PC-9 (cell line): ENCODE measurements at regions not wholly inside any gene's neighbourhood (a gene's known extent, or its start where the extent isn't known, plus 50 kb on each side); places are given as distances from the start of the nearest gene placed in this dataset.

Experiments
- BruUV-seq: library from RNA; stranded (reverse); fragments of 400-500 nt; replicated peaks from 2 replicates; lab custom pipeline; 2021; lab: Mats Ljungman, UMichigan
- CTCF ChIA-PET: fragments of 300-600 bp; sonication (Branson Sonifier 250); formaldehyde crosslinking; loops from one replicate; lab custom pipeline; 2022; ENCODE audit warnings: antibody characterized with exemption; lab: Charles Lee
- POLR2A ChIA-PET: fragments of 300-600 bp; sonication (Branson Sonifier 250); formaldehyde crosslinking; loops from one replicate; lab custom pipeline; 2022; ENCODE audit warnings: antibody characterized with exemption; ENCODE audit not compliant: unreplicated experiment; lab: Charles Lee
- DNase-seq, 2 experiments: peaks; one replicate each; pipeline versions ENCODE4 v3.0.0 to v3.0.0-alpha.2; 2015 to 2022; ENCODE audit warnings: mixed read lengths in 1 of 2
- H2AFZ ChIP-seq: fragments of 200-600 bp; sonication (generic); 2 replicates; pipeline ENCODE4 v1.8.1; 2017; ENCODE audit warnings: antibody characterized with exemption
- H3F3A ChIP-seq: fragments of 200-600 bp; sonication (generic); 2 replicates; pipeline ENCODE4 v1.8.1; 2017; ENCODE audit warnings: antibody characterized with exemption, mild to moderate bottlenecking, low read depth; ENCODE audit not compliant: insufficient read depth
- H3K27ac ChIP-seq: fragments of 200-600 bp; sonication (generic); 2 replicates; pipeline ENCODE4 v1.6.1; 2016; ENCODE audit warnings: mixed run types
- H3K27me3 ChIP-seq: fragments of 200-600 bp; sonication (generic); 2 replicates; pipeline ENCODE4 v1.6.1; 2016; ENCODE audit warnings: low read depth, mixed run types; ENCODE audit not compliant: insufficient read depth
- H3K36me3 ChIP-seq: fragments of 200-600 bp; sonication (generic); 2 replicates; pipeline ENCODE4 v1.6.1; 2016; ENCODE audit warnings: low read depth, mixed run types
- H3K4me1 ChIP-seq: fragments of 200-600 bp; sonication (generic); replicated peaks from 2 replicates; pipeline ENCODE4 v1.6.1; 2016; ENCODE audit warnings: mixed run types; ENCODE audit not compliant: insufficient read depth
- H3K4me2 ChIP-seq: fragments of 200-600 bp; sonication (generic); 2 replicates; pipeline ENCODE4 v1.6.1; 2017; ENCODE audit warnings: mixed run types
- H3K4me3 ChIP-seq: fragments of 200-600 bp; sonication (generic); 2 replicates; pipeline ENCODE4 v1.6.1; 2016; ENCODE audit warnings: mixed run types
- H3K79me2 ChIP-seq: fragments of 200-600 bp; sonication (generic); 2 replicates; pipeline ENCODE4 v1.6.1; 2017; ENCODE audit warnings: low read depth, mixed run types
- H3K9me2 ChIP-seq: fragments of 200-600 bp; sonication (generic); 2 replicates; pipeline ENCODE4 v1.8.1; 2017; ENCODE audit warnings: mild to moderate bottlenecking; ENCODE audit not compliant: insufficient read depth
- H3K9me3 ChIP-seq: fragments of 200-600 bp; sonication (generic); 2 replicates; pipeline ENCODE4 v1.8.1; 2016; ENCODE audit warnings: low read depth; ENCODE audit not compliant: insufficient read depth
- H4K20me1 ChIP-seq: fragments of 200-600 bp; sonication (generic); 2 replicates; pipeline ENCODE4 v1.8.1; 2017; ENCODE audit not compliant: insufficient read depth
- EZH2 ChIP-seq: fragments of 200-600 bp; sonication (generic); IDR thresholded peaks from 2 replicates; pipeline ENCODE4 v1.8.0; 2017; ENCODE audit warnings: antibody characterized with exemption, low read depth
- intact Hi-C: fragments of 100-400 bp; cut with micrococcal nuclease; formaldehyde crosslinking; loops from one replicate; pipeline ENCODE4 v1.10.0; 2022; ENCODE audit not compliant: unreplicated experiment
- TF ChIP-seq, protein P1 (sequence below): fragments of 200-600 bp; sonication (generic); conservative IDR thresholded peaks from 2 replicates; pipeline ENCODE4 v1.6.1; 2017; ENCODE audit warnings: mixed run types, antibody characterized with exemption, mild to moderate bottlenecking, moderate library complexity

DNA sequence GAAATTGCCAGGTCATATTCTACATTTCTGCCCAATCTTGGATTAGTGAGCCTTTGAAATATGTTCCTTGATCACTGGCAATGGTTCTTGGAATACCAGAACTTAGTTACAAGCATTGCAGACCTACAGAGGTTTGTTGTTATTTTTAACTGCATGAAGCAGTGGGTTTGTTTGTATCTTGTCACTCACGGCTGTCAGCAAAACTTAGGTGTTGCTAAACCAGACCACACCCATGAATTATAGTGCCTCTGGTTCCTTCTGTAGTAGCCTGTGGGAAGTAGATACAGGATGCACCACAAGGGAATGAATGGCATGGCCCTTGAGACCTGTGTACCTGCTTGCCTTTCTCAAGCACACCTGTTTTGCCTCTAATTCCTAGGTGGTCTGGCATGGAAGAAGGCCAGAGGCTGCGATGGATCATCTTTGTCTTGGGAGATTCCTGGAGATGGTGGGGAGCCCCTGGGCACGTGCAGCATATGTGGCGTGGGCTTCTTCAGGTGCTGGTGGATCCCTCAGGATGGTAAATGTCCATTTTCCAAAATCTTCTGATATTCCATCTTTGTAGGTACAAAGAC is 138.8 kb downstream of the SNRPN start:
- H3K4me1 ChIP-seq = no peaks in the 10 kb centered on the region
- POLR2A ChIA-PET = no interaction called here
- no peak overlapping the region for H2AFZ ChIP-seq
- H3K9me3 ChIP-seq = no peaks in the 10 kb centered on the region
- BruUV-seq = no TSS peak
- no peak for DNase-seq
- no peaks in the 10 kb centered on the region for H3K9me2 ChIP-seq
- CTCF ChIA-PET = no interaction called here
- H3K79me2 ChIP-seq = no peaks in the 10 kb centered on the region
- no peaks in the 10 kb centered on the region for H4K20me1 ChIP-seq
- H3K4me3 ChIP-seq = no peak overlapping the region
- no peak overlapping the region for H3K4me2 ChIP-seq
- no peaks in the 10 kb centered on the region for H3K27me3 ChIP-seq
- no peak overlapping the region for H3K27ac ChIP-seq
- no peaks in the 10 kb centered on the region for H3K36me3 ChIP-seq
- TF ChIP-seq, protein P1, sequence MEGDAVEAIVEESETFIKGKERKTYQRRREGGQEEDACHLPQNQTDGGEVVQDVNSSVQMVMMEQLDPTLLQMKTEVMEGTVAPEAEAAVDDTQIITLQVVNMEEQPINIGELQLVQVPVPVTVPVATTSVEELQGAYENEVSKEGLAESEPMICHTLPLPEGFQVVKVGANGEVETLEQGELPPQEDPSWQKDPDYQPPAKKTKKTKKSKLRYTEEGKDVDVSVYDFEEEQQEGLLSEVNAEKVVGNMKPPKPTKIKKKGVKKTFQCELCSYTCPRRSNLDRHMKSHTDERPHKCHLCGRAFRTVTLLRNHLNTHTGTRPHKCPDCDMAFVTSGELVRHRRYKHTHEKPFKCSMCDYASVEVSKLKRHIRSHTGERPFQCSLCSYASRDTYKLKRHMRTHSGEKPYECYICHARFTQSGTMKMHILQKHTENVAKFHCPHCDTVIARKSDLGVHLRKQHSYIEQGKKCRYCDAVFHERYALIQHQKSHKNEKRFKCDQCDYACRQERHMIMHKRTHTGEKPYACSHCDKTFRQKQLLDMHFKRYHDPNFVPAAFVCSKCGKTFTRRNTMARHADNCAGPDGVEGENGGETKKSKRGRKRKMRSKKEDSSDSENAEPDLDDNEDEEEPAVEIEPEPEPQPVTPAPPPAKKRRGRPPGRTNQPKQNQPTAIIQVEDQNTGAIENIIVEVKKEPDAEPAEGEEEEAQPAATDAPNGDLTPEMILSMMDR = no peak
- TF ChIP-seq EZH2 = no peak
- intact Hi-C loops = no loop called here
- no peaks in the 10 kb centered on the region for H3F3A ChIP-seq

DNA sequence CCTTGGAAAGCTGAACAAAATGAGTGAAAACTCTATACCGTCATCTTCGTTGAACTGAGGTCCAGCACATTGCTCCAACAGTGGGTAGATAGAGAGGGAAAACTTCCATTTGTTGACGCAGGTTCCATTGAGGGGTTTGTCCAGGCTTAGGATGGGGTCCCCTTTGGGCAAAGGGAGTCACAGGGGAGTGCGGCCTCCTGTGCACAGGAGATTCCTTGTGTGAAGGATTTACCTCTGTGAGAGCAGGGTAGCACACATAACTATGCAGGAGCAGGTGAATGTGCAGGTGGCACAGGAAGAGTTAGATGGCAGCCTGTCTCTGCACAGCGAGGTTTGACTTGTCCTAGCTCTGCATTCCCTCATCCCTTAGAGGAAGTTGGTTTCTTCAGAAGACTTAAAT is 139.3 kb downstream of the SNRPN start:
- Histone ChIP-seq H3K27ac (no peak overlapping the region), H2AFZ (no peak overlapping the region), H3K4me2 (no peak overlapping the region), H3K79me2 (no peaks in the 10 kb centered on the region), H3K9me2 (no peaks in the 10 kb centered on the region), H3K27me3 (no peaks in the 10 kb centered on the region), H3K36me3 (no peaks in the 10 kb centered on the region), H3K9me3 (no peaks in the 10 kb centered on the region), H3K4me3 (no peak overlapping the region), H3F3A (no peaks in the 10 kb centered on the region), H4K20me1 (no peaks in the 10 kb centered on the region), H3K4me1 (no peaks in the 10 kb centered on the region)
- POLR2A ChIA-PET = no interaction called here
- TF ChIP-seq, protein P1 = no peak
- no peak for TF ChIP-seq EZH2
- no TSS peak for BruUV-seq
- CTCF ChIA-PET = no interaction called here
- intact Hi-C loops = no loop called here
- DNase-seq = no peak

DNA sequence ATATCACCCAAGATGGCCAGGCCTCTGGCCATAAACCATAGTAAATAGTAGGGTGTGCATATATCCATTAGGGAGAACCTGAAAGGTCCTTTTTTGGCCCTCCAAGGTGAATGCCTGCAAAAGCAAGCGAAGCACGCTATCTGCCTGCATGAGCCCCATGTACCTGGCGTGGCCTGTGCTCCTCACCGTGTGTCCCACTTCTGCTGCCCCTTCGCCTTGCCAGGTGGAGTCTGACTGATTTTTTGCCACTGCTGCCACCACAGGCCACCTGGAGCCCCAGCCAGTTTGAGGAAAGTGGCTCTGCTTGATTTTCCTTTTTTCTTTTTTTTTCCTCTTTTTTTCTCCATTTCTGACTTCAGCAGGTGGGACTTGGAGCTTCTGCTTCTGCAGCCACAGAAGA is 139.7 kb downstream of the SNRPN start:
- TF ChIP-seq, protein P1 = no peak
- TF ChIP-seq EZH2 = no peak

More for the DNA sequence above, 139.7 kb downstream of the SNRPN start:
- Histone ChIP-seq H3K4me3 (no peak overlapping the region), H3K27me3 (no peaks in the 10 kb centered on the region), H3K4me1 (no peaks in the 10 kb centered on the region), H3K79me2 (no peaks in the 10 kb centered on the region), H3K4me2 (no peak overlapping the region), H3K9me2 (no peaks in the 10 kb centered on the region), H3K27ac (no peak overlapping the region), H3F3A (no peaks in the 10 kb centered on the region), H4K20me1 (no peaks in the 10 kb centered on the region), H3K9me3 (no peaks in the 10 kb centered on the region), H3K36me3 (no peaks in the 10 kb centered on the region), H2AFZ (no peak overlapping the region)
- intact Hi-C loops = no loop called here
- no peak for DNase-seq
- ChIA-PET CTCF (no interaction called here), POLR2A (no interaction called here)
- BruUV-seq = no TSS peak
